GM12875 (cell line): ENCODE measurements at regions not wholly inside any gene's neighbourhood (a gene's known extent, or its start where the extent isn't known, plus 50 kb on each side); places are given as distances from the start of the nearest gene placed in this dataset.
"Not testable (repeated sequence)": the region's sequence is repeated elsewhere in the genome, so short reads cannot be mapped to it uniquely, and the experiment has no call there.

Experiments used
- H3K4me3 ChIP-seq: one replicate; pipeline ENCODE4 v1.5.1; 2011; ENCODE audit warnings: low read depth, low read length, control low read depth
- CTCF ChIP-seq: IDR thresholded peaks from 2 replicates; pipeline ENCODE4 v1.5.1; 2011; ENCODE audit warnings: low read depth, mild to moderate bottlenecking, control low read depth, inconsistent platforms, low read length, moderate library complexity, borderline replicate concordance; ENCODE audit not compliant: insufficient read depth

GRCh38 chr4:79147251-79147650, 178.6 kb downstream of the NAA11 start:
- H3K4me3 ChIP-seq: no peak overlapping the region
- TF ChIP-seq CTCF: no peak

- TF ChIP-seq CTCF: no peak
- H3K4me3 ChIP-seq: no peak overlapping the region
Measured at GRCh38 chr4:79141530-79141929, 184.3 kb downstream of the NAA11 start.

GRCh38 chr4:79134767-79135166, 191.1 kb downstream of the NAA11 start:
- H3K4me3 ChIP-seq: no peak overlapping the region
- no peak for TF ChIP-seq CTCF

- H3K4me3 ChIP-seq: no peak overlapping the region
- no peak for TF ChIP-seq CTCF
Measured at GRCh38 chr4:79132826-79133225, 193.0 kb downstream of the NAA11 start.

- H3K4me3 ChIP-seq: no peak overlapping the region
- no peak for TF ChIP-seq CTCF
Measured at GRCh38 chr4:79121875-79122358, 182.7 kb upstream of the PAQR3 start.

- TF ChIP-seq CTCF: no peak
- H3K4me3 ChIP-seq: no peak overlapping the region
Measured at GRCh38 chr4:79121223-79121622, 182.0 kb upstream of the PAQR3 start.

GRCh38 chr4:79117051-79117450, 177.8 kb upstream of the PAQR3 start:
- H3K4me3 ChIP-seq: not testable (repeated sequence)

- H3K4me3 ChIP-seq: no peak overlapping the region
- no peak for TF ChIP-seq CTCF
Measured at GRCh38 chr4:79107014-79107413, 167.8 kb upstream of the PAQR3 start.
